ENCODE measurements at regions not wholly inside any gene's neighbourhood (a gene's known extent, or its start where the extent isn't known, plus 50 kb on each side); places are given as distances from the start of the nearest gene placed in this dataset.

DNA sequence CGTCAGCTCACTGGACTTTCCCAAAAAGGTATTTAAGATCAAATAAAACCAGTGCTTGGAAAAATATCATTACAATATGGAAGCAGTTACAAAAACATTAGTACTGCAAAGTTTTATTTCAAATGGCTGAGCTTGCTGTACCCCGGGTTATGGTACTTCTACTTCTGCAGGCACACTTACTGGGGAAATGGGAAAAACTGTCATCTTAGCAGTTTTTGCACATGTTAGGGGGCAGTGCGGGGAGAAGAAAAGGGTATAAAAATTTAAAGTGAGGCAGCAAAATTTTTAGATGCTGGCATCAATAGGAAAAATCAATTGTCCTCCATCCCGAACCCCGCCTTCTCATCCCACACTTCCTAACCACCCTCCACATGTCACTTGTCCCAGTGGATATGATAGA is 133.4 kb downstream of the ATG4C start:
- DNase-seq (ENCODE audit: low spot score), result no peak

DNA sequence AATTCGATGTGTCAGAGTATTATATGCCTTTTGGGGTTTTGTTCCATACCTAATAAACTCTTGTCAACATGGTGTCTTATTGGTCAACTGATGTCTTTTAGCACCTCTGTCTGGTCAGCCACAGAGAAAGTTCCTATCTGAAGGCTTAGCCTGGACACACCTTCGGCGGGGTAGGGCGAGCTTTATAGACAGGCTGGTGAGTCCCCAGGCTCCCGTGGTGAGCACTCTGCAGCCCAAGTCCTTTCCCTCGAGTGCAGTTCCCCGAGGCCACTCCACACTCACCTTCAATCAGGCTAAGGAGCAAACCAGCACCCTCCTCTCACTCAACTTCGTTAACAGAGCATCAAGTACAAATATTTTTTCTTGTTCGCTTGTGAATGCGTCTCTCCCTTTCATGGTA is 133.9 kb downstream of the ATG4C start:
- DNase-seq (ENCODE audit: low spot score), result no peak

DNA sequence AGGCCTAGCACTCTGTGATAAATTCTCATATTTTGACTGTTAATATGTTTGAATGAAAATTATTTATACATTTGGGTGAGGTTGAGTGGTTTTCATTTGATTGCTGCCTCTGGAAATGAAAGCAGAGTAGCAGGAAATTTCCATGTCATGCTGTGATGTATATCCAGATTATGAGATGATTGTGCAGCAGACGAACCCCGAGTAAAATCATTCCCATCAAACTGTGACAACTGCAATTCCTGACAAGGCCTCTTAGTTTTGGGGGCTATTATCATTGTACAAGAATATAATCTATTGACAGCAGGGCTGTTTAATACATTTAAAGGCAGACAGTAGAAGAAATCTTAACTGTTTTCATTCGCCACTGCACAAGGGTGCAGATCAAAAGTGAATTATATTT is 134.8 kb downstream of the ATG4C start:
- no peak for DNase-seq (ENCODE audit: low spot score)

DNA sequence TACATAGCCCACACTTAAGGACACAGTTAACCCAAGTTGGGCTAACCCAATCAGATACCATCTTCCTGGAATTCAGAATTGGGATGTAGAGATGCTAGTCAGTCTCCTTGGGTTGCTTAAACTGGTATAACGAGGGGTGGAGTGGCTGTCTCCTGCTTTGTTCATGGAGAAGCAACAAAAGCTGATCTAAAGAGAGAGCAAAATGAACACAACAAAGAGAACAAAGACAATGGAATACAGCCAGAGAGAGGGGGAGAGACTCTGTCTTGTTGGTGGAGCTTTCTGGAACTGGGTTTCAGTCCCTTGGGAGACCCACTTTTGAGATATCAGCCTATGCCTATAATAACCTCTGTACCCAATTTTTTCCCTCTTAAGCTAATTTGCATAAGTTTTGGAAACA is 138.1 kb downstream of the ATG4C start:
- DNase-seq (ENCODE audit: low spot score), result no peak

DNA sequence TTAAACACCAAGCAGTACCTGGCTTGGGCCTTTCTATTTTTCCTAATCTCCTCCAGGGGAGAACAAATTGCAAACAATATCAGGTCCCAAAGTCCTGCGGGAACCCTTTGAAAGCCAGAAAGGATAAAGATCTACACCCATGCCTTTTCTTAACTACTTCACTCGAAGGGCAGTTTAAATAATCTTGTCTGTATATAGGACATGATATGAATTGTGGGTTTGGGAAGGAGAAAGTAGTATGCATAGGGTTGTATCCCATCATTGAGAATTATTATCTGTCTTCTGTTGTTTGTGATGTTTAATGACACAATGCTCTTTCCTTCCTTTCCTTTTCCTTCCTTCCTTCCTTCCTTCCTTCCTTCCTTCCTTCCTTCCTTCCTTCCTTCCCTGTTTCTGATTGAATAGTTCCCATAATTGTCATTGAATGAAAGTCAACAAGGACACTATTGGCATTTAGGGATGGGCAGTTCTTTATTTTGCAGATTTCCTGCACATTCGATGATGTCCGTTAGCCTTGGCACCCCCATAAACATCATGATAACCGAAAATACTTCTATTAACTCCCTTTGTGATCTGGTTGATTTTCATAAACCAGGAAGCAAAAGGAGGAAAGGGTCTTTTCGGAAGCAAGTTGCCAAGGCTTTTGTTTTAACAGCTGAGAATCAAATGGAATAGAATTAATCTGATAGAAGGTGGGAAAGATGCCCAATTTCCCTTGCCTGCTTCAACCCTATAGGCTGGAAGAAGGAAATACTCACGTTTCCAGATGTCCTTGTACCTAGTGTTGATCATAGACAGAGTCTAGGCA is 141.3 kb downstream of the ATG4C start:
- DNase-seq (ENCODE audit: low spot score), result no peak

DNA sequence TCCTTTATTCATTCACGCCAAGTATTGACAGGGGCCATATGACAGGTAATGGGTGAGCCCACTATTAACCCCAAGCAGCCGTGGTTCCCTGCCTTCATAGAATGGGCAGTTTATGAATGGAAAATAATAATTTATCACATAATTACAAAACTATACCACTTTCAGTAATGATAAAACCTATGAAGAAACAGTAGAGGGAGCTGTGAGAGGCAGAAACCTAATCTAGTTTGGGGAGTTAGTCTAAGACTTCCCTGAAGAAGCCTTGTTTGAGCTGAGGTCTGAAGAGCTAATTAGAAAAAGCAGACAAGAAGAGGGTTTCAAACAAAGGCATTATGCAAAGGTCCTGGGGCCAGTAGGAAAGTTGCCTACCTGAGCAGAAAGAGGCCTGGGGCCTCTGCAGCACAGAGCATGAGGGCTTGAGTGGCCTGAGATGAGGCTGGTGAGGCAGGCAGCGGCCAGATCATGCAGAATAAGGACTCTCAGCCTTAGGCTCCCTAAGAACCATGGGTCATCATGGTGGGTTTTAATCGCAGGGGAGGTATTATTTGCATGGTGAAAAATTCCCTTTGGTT is 142.8 kb downstream of the ATG4C start:
- no peak for DNase-seq (ENCODE audit: low spot score)

DNA sequence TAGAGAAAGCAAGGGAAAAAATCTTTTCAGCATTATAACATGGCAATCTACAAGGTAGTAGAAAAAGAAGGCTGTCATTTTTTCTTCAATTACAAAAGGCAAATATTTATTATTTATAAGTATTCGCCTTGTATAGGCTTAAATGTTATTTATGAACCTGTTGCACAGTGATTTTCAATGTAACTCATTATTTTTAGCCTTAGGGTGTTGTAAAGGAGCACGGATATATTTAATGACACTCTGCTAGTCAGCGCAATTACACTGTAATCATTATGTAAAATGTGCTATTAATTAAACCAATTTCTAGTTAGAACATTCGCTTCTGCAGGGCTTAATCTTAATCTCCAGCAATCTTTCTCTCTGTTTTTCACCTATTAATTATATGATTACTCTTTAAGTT is 145.0 kb downstream of the ATG4C start:
- DNase-seq (ENCODE audit: low spot score), result no peak

DNA sequence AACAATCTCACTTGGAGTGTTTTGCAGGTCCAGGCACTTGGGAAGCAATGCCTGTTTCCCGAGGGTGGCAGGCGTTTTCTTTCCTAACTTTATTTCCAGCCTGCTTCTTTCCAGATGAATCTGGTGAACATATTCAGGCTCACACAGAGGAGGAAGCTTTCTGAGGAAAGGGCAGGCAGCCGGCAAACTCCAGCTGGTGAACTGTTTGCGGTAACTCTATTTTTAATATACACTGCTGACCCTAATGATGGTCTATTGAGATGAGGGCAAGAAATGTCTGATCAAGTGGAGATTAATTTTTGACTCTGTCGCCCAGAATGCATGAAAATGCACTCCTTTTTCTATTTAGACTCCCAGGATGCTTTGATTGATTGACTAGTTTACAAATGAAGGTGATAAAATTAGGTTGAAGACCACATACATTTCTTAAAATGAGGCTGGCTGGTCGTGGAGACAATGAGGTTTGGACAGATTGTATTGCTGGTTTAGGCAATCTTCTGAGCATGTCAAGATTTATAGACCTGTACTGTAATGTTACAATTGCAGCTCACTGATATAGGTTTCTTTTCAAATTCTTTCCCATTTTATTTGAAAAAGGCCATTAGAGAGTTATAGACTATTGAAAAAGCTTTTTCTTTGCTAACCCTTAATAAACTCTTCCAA is 153.8 kb downstream of the ATG4C start:
- no peak for DNase-seq (ENCODE audit: low spot score)

DNA sequence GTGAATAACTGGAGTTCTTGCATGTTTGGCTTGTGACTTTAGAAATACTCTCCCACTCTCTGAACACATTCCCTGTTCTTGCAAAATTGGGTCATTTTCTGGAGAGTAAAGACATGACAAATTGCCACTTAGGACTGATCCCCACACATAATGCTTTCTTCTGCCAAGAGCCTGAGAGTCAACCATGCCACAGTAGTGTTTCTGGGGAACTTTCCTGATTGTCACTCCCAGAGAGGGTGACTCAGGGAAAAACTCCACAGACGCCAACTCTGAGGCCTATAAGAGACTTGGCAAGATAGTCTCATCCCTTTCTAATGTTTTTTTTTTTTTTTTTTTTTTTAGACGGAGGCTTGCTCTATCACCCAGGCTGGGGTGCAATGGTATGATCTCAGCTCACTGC is 157.8 kb downstream of the ATG4C start:
- peak; percentile 7 for DNase-seq (ENCODE audit: low spot score)

DNA sequence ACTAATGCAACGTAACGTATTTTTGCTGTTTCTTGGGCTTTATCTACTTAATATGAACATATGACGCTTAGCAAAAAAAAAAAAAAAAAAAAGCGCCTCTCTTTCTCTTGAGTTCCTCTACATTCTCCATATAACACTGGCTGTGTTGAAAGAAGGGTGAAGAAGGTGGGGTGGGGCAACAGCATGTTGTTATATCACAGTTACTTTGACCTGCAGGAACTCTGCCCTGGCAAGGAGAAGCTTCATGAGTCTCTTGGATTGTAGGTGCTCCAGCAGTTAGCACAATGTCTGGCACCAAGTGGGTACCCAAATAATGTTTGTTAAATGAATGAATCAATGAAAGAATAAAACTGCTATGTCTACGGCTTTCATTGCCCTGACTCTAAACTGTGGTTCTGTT is 162.6 kb downstream of the ATG4C start:
- no peak for DNase-seq (ENCODE audit: low spot score)

DNA sequence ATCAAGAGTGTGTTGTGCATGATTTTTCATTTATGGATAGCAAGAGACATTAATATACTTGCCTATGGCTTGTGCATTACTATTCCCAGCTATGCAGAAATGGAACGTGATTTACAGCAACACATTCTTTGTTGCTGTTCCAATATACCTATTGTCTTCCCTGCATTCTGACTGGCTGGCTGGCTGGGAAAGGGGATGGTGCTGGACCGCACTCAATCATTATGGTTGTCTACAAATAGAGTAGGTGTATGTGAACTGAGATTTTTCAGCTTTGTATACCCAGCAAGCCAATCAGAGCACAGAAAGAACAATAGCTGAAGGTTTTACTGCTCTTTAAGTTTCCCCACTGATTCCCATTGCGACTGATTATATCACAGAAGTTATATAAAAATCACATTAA is 167.5 kb downstream of the ATG4C start:
- no peak for DNase-seq (ENCODE audit: low spot score)

DNA sequence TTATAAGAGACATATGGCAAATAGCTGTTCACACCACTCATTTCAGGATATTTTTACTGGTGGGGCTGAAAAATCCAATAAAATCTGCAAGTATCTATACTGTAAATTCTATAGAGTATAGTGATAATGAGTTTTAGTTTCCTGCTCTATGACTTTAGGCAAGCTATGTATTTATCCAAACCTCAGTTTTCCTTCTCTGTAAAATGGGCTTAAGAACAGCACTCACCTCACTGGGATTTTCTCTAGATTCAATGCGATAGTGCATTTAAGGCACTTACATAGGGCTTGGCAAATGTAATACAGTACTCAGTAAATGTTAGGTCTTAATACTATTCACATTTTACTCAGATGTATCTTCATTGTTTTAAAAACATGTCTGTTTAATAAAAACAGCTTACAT is 168.7 kb downstream of the ATG4C start:
- DNase-seq (ENCODE audit: low spot score), result no peak

DNA sequence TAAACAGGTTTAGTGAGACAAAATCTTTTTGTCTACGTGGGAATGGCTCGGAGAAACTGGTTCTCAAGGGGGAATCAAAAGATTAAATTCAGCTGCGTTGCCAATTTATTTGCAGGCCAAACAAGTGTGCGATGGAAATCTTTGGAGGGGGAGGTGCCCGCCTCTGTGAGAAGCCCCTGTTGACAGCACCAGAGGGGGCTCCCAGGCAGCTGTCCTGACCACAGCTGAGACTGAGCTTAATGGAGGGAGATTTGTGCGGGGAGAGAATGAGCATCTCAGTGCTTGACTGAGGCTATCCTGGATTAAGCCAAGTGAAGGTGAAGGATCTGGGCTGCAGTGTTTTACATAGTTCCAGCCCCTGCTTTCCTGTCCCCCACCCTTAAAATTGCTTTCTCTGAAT is 169.7 kb downstream of the ATG4C start:
- DNase-seq (ENCODE audit: low spot score), result no peak

DNA sequence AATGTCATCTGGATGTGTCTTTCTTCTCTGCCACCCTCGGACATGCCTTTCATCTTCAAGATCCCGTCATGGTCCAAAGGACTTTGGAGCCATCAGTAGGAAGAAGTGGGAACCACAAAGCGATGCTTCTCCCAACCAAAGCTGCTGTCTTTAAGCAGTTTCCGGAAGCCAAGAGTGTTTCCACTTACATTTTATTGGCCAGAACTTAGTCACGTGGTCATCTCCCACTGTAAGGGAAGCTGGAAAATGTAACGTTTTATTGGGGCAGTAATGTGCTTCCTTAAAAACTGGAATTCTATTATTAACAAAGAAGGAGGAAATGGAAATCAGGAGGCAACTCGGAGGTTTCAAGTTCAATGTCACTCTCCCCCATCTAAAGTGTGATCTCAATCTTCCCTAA is 170.8 kb downstream of the ATG4C start:
- DNase-seq (ENCODE audit: low spot score), result no peak

DNA sequence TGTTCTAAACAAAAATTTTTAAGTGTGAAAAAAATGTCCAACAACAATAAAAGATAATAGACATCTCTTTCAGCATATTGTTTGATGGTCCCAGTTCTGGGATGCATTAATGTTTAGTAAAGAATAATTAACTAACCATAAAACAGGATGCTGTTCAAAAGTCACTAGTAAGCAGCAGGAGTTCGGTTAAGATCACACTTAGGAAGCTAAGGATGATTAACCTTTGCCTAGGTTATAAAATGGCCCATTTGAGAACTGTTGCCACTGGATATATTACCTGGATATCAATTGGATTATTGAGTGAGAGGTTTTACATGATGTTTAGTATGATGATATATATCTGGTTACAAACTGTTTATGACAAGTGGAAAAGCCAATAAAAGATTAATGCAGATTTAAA is 171.7 kb downstream of the ATG4C start:
- no peak for DNase-seq (ENCODE audit: low spot score)

DNA sequence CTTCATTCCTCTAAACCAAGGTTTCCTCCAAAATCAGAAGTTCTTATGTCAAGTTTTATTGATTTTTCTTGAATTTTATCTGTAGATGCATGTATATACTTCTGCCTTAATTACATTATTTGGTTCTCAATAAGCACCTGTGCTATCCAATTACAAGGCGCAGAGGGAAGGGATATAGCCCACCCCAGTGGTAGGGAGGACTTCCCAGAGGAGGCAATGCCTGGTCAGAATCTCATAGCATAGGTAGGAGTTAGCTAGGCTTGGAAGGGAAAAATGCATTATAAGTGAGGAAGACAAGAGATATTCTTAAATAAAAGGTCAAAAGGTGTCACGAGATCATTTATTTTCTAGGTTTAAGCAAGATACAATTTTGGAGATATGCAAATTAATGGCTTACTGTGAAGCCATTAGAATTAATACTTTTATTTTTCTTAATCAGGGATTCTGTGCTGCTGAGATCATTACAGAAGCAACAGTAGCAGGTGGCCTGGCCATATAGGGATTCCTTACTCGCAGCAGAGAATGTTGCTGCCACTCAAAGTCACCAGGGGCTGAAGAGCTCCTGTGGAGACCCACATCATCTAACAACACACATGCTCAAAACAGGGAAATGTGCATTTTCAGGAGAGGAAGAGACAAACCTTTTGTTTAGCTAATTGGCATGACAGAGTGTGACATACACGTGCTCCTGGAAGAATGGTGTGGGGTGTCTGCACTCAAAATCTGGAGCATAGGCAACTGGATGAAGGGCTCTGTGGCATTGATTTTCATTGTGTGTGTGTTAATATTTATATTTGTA is 178.3 kb downstream of the ATG4C start:
- DNase-seq (ENCODE audit: low spot score), result no peak

DNA sequence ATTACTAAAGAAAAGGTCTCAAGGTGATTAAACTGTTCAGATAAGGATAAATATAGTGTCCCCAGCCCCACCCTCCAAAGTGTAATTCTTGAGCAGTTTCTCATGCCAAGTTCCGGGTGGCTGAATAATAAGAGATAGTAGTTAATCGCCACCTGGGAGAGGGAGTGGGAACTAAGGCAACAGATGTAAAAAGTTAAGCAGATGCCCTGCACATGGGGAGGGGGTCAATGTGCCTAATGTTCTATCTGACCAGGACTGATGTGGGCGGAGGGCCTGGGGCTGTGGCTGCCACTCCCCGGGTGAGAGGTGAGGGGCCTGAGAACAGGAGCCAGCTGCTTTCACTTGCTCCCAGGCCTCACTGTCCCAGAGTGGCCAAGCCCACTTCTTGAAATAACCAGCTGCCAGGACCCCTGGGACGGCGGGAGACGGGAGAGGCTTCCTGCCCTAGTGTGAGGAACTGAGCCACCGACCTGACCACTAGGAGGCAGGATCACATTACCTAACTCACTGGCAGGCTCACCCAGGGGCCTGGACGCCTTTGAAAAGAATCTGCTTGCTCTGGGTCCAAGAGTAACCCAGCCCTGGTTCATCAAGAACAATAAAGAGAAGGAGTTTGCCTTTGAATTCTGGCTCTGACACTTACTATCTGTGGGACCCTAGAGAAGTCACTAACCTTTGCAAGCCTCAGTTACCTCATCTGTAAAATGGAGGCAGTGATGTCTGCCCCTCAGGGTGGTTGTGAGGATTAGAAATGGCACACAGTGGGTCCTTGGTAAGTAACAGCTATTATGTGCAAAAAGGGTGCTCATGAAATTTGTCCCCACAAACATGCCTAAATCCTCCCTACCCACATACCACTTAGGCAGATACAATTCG is 179.2 kb downstream of the ATG4C start:
- peak; percentile 41 for DNase-seq (ENCODE audit: low spot score)

DNA sequence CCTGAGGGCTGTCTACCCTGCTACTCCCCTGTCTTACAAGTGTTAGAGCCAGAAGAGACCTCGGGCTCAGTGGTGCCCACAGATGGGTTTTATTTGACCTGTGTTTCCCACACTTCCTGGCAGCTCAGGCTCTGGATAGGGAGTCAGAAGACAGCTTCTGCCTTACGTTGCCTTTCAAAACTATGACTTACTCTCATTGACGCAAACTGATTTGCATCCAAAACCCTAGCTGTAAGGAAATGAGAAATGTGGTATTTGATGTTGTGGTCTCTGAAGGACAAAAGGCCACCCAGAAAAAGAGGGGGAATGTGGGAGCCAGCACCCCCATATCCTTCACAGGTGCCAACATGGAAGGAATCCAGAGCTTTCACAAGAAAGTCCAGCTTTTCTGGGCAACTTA is 180.2 kb downstream of the ATG4C start:
- no peak for DNase-seq (ENCODE audit: low spot score)

DNA sequence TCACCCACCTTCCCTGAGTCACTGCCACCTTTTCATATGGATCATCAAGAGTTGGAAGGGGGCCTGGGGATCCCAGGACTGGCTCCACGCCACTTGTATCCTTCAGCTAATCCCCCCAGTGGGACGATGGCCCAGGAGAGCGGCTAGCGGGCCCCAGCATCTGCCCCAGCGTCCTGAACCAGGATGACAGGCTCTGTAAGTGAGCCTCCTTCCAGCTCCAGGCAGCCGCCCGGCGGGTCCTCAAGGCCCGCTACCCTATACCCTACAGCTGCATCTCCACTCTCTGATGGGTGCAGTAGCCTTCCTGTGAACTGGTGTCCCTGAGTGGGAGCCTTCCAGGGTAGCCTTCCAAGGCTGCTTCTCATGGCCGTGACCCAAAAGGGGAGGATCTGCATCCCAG is 183.1 kb downstream of the ATG4C start:
- DNase-seq (ENCODE audit: low spot score), result no peak

DNA sequence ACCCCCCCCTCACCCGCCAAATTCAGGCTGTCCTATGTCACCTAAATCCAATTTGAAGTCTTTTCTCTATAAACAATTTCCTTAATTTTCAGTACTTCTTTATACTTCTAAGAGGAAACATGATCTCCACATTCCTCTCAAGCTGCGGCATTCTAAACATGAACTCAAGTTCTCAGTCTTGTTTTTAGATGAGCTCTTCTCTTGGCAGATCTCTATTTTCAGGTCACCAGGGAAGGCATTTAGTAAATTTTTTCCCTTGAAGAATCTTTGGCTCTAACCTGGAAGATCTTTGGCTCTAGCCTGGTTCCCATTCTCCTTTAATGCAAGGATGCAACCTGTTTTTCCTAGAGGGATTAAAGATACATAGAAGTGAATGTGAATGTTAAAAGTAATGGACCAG is 193.4 kb downstream of the ATG4C start:
- DNase-seq (ENCODE audit: low spot score), result no peak

DNA sequence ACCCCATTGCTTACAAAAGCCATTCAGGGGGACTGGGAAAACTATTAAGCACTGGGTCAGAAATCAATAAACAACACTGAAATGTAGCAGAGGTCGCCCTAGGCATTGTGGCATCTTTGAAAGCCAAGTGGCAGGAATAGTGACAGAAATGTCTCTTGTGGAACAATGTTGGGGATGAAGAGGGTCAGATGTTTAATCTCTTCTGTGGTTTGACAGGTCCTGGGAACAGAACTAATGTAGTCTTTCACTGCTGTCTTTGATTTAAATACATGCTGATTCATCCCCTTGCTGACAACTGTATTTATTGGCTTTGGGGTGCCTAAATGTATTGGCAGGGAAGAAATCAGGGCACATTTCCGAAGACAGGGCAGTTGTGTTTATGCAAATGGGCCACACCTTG is 194.8 kb downstream of the ATG4C start:
- DNase-seq (ENCODE audit: low spot score), result no peak

DNA sequence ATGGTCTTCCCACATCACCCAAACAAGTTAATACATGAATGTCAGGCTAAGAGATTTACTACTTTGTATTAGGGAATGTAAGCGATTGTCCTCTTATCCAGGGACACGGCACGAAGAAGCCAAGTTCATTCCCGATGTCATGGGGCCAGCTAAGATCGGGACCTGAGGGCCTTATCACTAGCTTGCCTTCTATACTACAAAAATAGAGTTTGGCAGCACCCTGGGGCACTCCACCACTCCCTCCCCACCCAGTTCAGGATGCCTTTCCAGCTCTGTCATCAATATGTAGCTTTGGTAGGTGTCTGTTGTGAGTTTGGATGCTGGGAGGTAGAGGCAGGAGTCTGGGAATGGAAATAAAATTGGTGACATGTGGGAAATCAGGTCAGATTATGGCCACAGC is 197.5 kb downstream of the ATG4C start:
- no peak for DNase-seq (ENCODE audit: low spot score)

Data from AG08395 (cell line).